HG03342 (cell line): ENCODE measurements at regions not wholly inside any gene's neighbourhood (a gene's known extent, or its start where the extent isn't known, plus 50 kb on each side); places are given as distances from the start of the nearest gene placed in this dataset.
"Not testable (repeated sequence)": the region's sequence is repeated elsewhere in the genome, so short reads cannot be mapped to it uniquely, and the experiment has no call there.

Source experiments
- ATAC-seq: cut with Tn5 transposase; IDR thresholded peaks from one replicate; pipeline ENCODE4 v1.9.1; 2021; ENCODE audit warnings: mild to moderate bottlenecking, moderate library complexity; ENCODE audit not compliant: unreplicated experiment

- no peak for ATAC-seq
Measured at GRCh38 chr5:130502702-130503101, 598.4 kb downstream of the CHSY3 start.

- no peak for ATAC-seq
Measured at GRCh38 chr5:130501151-130501865, 597.0 kb downstream of the CHSY3 start.

GRCh38 chr5:130500495-130500894 lies 596.2 kb downstream of the CHSY3 start:
- not testable (repeated sequence) for ATAC-seq

GRCh38 chr5:130496215-130496614 lies 592.0 kb downstream of the CHSY3 start:
- no peak for ATAC-seq

GRCh38 chr5:130488252-130488651 lies 584.0 kb downstream of the CHSY3 start:
- no peak for ATAC-seq

GRCh38 chr5:130479045-130479804 lies 575.0 kb downstream of the CHSY3 start:
- no peak for ATAC-seq

- no peak for ATAC-seq
Measured at GRCh38 chr5:130476325-130476724, 572.1 kb downstream of the CHSY3 start.

GRCh38 chr5:130462516-130462915 lies 558.3 kb downstream of the CHSY3 start:
- ATAC-seq, result no peak

- ATAC-seq, result no peak
Measured at GRCh38 chr5:130455175-130455574, 550.9 kb downstream of the CHSY3 start.

GRCh38 chr5:130452744-130453143 lies 548.5 kb downstream of the CHSY3 start:
- ATAC-seq, result no peak

GRCh38 chr5:130436430-130436829 lies 532.2 kb downstream of the CHSY3 start:
- no peak for ATAC-seq

GRCh38 chr5:130427222-130427955 lies 523.1 kb downstream of the CHSY3 start:
- no peak for ATAC-seq

GRCh38 chr5:130425424-130425823 lies 521.2 kb downstream of the CHSY3 start:
- ATAC-seq, result no peak

GRCh38 chr5:130424341-130424740 lies 520.1 kb downstream of the CHSY3 start:
- no peak for ATAC-seq

- ATAC-seq, result no peak
Measured at GRCh38 chr5:130402906-130403305, 498.6 kb downstream of the CHSY3 start.

- ATAC-seq, result no peak
Measured at GRCh38 chr5:130400091-130400490, 495.8 kb downstream of the CHSY3 start.

- ATAC-seq, result no peak
Measured at GRCh38 chr5:130398825-130399224, 494.6 kb downstream of the CHSY3 start.

GRCh38 chr5:130397727-130398126 lies 493.5 kb downstream of the CHSY3 start:
- not testable (repeated sequence) for ATAC-seq

- ATAC-seq, result no peak
Measured at GRCh38 chr5:130397132-130397531, 492.9 kb downstream of the CHSY3 start.

GRCh38 chr5:130391727-130392264 lies 487.5 kb downstream of the CHSY3 start:
- not testable (repeated sequence) for ATAC-seq

GRCh38 chr5:130386155-130386554 lies 481.9 kb downstream of the CHSY3 start:
- no peak for ATAC-seq
